A673 (cell line): ENCODE measurements at regions not wholly inside any gene's neighbourhood (a gene's known extent, or its start where the extent isn't known, plus 50 kb on each side); places are given as distances from the start of the nearest gene placed in this dataset.

ENCODE experiments used
- BruUV-seq: library from RNA; stranded (reverse); fragments of 400-500 nt; replicated peaks from 2 replicates; lab custom pipeline; 2021; lab: Mats Ljungman, UMichigan
- CTCF ChIA-PET: fragments of 300-600 bp; sonication (Branson Sonifier 250); formaldehyde crosslinking; loops from one replicate; lab custom pipeline; 2022; ENCODE audit warnings: antibody characterized with exemption; lab: Charles Lee
- POLR2A ChIA-PET: fragments of 300-600 bp; sonication (Branson Sonifier 250); formaldehyde crosslinking; loops from one replicate; lab custom pipeline; 2022; ENCODE audit warnings: antibody characterized with exemption; ENCODE audit not compliant: low non-redundant PET; lab: Charles Lee
- DNase-seq: peaks from one replicate; pipeline ENCODE4 v3.0.0-alpha.2; 2015; ENCODE audit warnings: low spot score
- H3K27ac ChIP-seq: fragments of 200-600 bp; sonication (generic); 2 replicates; pipeline ENCODE4 v1.5.1; 2016; ENCODE audit warnings: mixed run types, low read depth, mild to moderate bottlenecking, mixed read lengths, antibody characterized with exemption, low read length; ENCODE audit not compliant: poor library complexity, severe bottlenecking
- H3K27me3 ChIP-seq: fragments of 200-600 bp; sonication (generic); replicated peaks from 2 replicates; pipeline ENCODE4 v1.6.1; 2017; ENCODE audit warnings: mixed run types, low read depth, mild to moderate bottlenecking, mixed read lengths, antibody characterized with exemption, low read length; ENCODE audit not compliant: insufficient read depth, poor library complexity
- H3K36me3 ChIP-seq: fragments of 200-600 bp; sonication (generic); 2 replicates; pipeline ENCODE4 v1.6.1; 2016; ENCODE audit warnings: mixed run types, mild to moderate bottlenecking, mixed read lengths, antibody characterized with exemption, low read length; ENCODE audit not compliant: insufficient read depth, poor library complexity, severe bottlenecking
- H3K4me1 ChIP-seq: fragments of 200-600 bp; sonication (generic); 2 replicates; pipeline ENCODE4 v1.6.1; 2017; ENCODE audit warnings: mixed run types, mild to moderate bottlenecking, mixed read lengths, antibody characterized with exemption, low read length; ENCODE audit not compliant: insufficient read depth, poor library complexity, severe bottlenecking
- H3K4me3 ChIP-seq: fragments of 200-600 bp; sonication (generic); 2 replicates; pipeline ENCODE4 v1.5.1; 2016; ENCODE audit warnings: low read depth, mixed run types, mild to moderate bottlenecking, mixed read lengths, low read length; ENCODE audit not compliant: poor library complexity, severe bottlenecking
- H3K9me3 ChIP-seq: fragments of 200-600 bp; sonication (generic); 2 replicates; pipeline ENCODE4 v1.6.1; 2016; ENCODE audit warnings: mixed run types, low read depth, mild to moderate bottlenecking, mixed read lengths, antibody characterized with exemption, low read length; ENCODE audit not compliant: poor library complexity, severe bottlenecking
- EZH2 ChIP-seq: fragments of 200-600 bp; sonication (generic); IDR thresholded peaks from 2 replicates; pipeline ENCODE4 v1.6.1; 2017; ENCODE audit warnings: borderline replicate concordance, low read depth, mild to moderate bottlenecking, mixed read lengths, antibody characterized with exemption, low read length; ENCODE audit not compliant: poor library complexity, severe bottlenecking
- intact Hi-C: fragments of 100-400 bp; cut with micrococcal nuclease; formaldehyde crosslinking; loops from one replicate; pipeline ENCODE4 v1.10.0; 2022; ENCODE audit not compliant: unreplicated experiment
- TF ChIP-seq, protein P1 (sequence below): fragments of 300-800, 200-600 bp; sonication (generic); conservative IDR thresholded peaks from 2 replicates; pipeline ENCODE4 v1.5.1; 2017; ENCODE audit warnings: low read depth, mild to moderate bottlenecking, antibody characterized with exemption, low read length, moderate library complexity, mixed read lengths

DNA sequence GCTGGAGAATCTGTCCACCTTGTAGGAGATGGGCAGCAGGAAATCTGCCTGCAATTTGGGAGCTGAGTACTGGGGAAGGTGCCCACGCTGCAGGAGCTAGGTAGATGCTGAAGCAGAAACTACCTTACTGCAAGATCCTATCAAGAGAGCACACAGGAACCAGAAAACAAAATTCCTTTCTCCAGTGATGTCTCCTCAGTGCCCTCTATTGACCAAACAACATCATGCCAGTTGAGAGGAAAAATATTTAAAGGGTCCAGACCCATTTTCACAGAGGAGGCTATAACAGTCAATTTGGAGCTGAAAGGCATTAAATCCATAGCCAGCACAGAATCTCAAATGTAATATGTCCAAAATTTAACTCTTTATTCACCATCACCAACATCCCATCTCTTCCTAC, 406.8 kb downstream of the SLITRK2 start:
- Histone ChIP-seq H3K27ac (no peak overlapping the region), H3K27me3 (no peaks in the 10 kb centered on the region), H3K36me3 (no peaks in the 10 kb centered on the region), H3K9me3 (peaks cover 13% of the 10 kb centered on the region), H3K4me1 (no peaks in the 10 kb centered on the region), H3K4me3 (no peak overlapping the region)
- TF ChIP-seq, protein P1, sequence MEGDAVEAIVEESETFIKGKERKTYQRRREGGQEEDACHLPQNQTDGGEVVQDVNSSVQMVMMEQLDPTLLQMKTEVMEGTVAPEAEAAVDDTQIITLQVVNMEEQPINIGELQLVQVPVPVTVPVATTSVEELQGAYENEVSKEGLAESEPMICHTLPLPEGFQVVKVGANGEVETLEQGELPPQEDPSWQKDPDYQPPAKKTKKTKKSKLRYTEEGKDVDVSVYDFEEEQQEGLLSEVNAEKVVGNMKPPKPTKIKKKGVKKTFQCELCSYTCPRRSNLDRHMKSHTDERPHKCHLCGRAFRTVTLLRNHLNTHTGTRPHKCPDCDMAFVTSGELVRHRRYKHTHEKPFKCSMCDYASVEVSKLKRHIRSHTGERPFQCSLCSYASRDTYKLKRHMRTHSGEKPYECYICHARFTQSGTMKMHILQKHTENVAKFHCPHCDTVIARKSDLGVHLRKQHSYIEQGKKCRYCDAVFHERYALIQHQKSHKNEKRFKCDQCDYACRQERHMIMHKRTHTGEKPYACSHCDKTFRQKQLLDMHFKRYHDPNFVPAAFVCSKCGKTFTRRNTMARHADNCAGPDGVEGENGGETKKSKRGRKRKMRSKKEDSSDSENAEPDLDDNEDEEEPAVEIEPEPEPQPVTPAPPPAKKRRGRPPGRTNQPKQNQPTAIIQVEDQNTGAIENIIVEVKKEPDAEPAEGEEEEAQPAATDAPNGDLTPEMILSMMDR = peak; percentile 29; the same call in 1 of the 2 replicates
- TF ChIP-seq EZH2 = no peak
- DNase-seq = no peak
- ChIA-PET POLR2A (no interaction called here), CTCF (no interaction called here)
- intact Hi-C loops = no loop called here
- no TSS peak for BruUV-seq

GRCh38 chrX:146238173-146238572, 420.5 kb downstream of the SLITRK2 start:
- Histone ChIP-seq H3K9me3 (peaks cover 12% of the 10 kb centered on the region), H3K4me3 (no peak overlapping the region), H3K27me3 (no peaks in the 10 kb centered on the region), H3K27ac (no peak overlapping the region), H3K4me1 (no peaks in the 10 kb centered on the region), H3K36me3 (no peaks in the 10 kb centered on the region)
- BruUV-seq = no TSS peak
- no peak for DNase-seq
- ChIA-PET POLR2A (no interaction called here), CTCF (no interaction called here)
- TF ChIP-seq EZH2 = no peak
- TF ChIP-seq, protein P1 = no peak
- intact Hi-C loops = no loop called here

GRCh38 chrX:146241902-146242301, 424.3 kb downstream of the SLITRK2 start:
- TF ChIP-seq, protein P1 = no peak
- TF ChIP-seq EZH2 = no peak
- H3K27ac ChIP-seq = no peak overlapping the region
- H3K36me3 ChIP-seq = no peaks in the 10 kb centered on the region
- no peak overlapping the region for H3K4me3 ChIP-seq
- BruUV-seq = no TSS peak
- H3K27me3 ChIP-seq = no peaks in the 10 kb centered on the region
- H3K4me1 ChIP-seq = no peaks in the 10 kb centered on the region
- CTCF ChIA-PET = no interaction called here
- POLR2A ChIA-PET = no interaction called here
- peaks cover 8% of the 10 kb centered on the region for H3K9me3 ChIP-seq
- intact Hi-C loops = no loop called here
- DNase-seq = no peak
